GM18909 (cell line): ENCODE measurements at regions not wholly inside any gene's neighbourhood (a gene's known extent, or its start where the extent isn't known, plus 50 kb on each side); places are given as distances from the start of the nearest gene placed in this dataset.
"Not testable (repeated sequence)": the region's sequence is repeated elsewhere in the genome, so short reads cannot be mapped to it uniquely, and the experiment has no call there.

ENCODE experiments used
- ATAC-seq: cut with Tn5 transposase; IDR thresholded peaks from one replicate; pipeline ENCODE4 v1.9.1; 2021; ENCODE audit warnings: mild to moderate bottlenecking; ENCODE audit not compliant: unreplicated experiment, poor library complexity

DNA sequence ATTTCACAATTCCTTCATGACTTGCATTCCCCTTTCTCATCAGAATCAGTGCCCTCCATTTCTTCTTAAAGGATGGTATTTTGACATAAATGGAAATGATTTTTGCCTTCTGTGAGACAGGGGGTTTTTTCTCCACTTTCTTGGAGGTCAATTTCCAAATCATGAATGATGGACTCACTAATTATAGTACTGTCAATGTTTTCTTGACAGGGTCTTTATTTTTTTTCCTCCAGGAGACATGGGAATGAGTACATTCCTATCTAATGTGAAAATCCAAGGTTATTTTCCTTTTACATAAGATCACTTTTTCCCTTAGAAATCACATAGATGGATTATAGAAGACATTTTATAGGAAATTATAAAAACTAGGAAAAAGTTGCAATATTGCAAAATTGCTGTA, 141.7 kb downstream of the SPATA31A6 start:
- ATAC-seq, result not testable (repeated sequence)

DNA sequence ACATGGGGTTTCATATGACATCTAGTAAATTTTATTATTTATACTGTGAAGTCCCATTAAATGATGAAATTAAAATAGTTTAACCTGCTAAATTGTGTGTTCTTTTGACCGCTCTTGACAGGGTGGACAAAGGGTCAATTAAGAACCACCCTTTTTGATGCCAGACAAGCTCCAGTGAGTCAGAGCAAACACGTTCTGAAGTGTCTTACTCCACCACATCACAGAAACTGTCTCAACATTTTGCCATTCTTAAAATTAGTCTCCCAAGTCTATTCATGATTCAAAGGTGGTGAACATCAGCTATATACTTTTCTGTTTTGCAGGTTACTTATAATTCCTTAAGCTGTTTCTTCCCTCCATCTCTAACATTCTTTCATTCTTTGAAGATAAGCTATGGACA, 142.1 kb downstream of the SPATA31A6 start:
- ATAC-seq, result not testable (repeated sequence)

- ATAC-seq, result not testable (repeated sequence)
Observed at GRCh38 chr9:42326482-42326881, 143.0 kb downstream of the SPATA31A6 start.

- not testable (repeated sequence) for ATAC-seq
Observed at GRCh38 chr9:42335342-42335741, 151.9 kb downstream of the SPATA31A6 start.

DNA sequence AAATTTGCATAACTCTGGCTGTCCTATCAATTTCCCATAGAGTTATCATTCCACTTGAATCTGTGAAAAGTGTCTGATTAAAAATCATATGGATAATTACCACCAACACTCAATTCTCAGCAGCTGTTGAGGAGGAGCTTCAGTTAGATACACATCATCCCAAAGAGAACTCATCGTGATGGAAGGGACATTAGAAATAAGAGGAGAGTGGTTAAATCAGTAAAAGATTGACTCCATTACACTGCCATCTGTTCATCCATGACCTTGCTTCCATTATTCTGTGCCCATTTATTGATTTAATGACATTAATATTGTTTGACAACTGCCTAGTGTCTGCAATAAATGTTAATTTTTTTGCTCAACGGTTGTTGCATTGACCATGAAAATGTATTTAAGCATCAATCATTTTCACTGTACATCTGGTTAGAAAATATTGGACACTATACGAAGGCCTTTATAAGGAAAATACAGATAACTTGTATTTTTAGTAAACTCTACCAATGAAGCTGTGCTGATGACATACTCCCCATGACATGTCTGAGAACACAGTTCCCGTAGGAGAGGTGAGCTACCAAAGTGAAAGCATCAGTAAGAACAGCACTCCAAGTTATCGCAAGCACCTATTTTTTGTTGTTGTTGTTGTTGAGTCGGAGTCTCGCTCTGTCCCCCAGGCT, 152.7 kb downstream of the SPATA31A6 start:
- not testable (repeated sequence) for ATAC-seq

- not testable (repeated sequence) for ATAC-seq
Observed at GRCh38 chr9:42338275-42338674, 154.8 kb downstream of the SPATA31A6 start.

- not testable (repeated sequence) for ATAC-seq
Observed at GRCh38 chr9:42339671-42340434, 156.4 kb downstream of the SPATA31A6 start.

DNA sequence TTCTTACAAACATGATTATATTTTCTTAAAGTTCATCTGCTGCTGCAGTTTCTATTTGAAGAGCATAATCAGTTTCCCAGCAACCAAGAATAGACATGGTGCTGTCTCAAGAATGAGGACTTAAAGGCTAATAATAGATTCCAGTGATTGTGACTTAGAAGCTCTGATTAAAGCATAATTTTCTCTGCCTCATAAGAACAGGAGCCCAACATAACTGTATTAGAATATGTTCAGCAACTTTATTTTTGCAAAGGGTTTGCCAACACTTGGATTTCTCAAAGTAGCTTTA, 156.9 kb downstream of the SPATA31A6 start:
- ATAC-seq, result not testable (repeated sequence)

DNA sequence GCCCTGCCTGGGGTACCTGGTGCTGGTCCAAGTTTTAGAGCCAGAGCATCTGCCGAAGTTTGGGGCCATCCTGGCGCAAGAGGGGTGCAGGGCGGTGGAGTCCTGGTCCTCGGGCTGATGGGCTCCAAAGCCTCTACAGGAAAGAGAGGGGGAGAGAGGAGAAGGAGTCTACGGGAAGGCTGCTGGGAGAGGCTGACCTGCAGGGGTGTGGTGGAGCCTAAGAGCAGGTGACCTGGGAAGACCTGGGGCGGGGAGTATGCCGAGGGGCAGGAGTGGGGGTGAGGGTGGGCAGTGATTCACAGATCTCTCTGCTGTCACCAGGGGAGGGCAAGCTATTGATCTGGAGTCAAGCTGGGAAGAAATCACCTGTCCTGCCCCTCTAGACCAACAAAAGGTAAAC, 158.4 kb downstream of the SPATA31A6 start:
- not testable (repeated sequence) for ATAC-seq

- not testable (repeated sequence) for ATAC-seq
Observed at GRCh38 chr9:42342297-42342696, 158.8 kb downstream of the SPATA31A6 start.

GRCh38 chr9:42344508-42344907, 161.0 kb downstream of the SPATA31A6 start:
- ATAC-seq, result not testable (repeated sequence)

GRCh38 chr9:42346916-42347315, 163.5 kb downstream of the SPATA31A6 start:
- ATAC-seq, result not testable (repeated sequence)

DNA sequence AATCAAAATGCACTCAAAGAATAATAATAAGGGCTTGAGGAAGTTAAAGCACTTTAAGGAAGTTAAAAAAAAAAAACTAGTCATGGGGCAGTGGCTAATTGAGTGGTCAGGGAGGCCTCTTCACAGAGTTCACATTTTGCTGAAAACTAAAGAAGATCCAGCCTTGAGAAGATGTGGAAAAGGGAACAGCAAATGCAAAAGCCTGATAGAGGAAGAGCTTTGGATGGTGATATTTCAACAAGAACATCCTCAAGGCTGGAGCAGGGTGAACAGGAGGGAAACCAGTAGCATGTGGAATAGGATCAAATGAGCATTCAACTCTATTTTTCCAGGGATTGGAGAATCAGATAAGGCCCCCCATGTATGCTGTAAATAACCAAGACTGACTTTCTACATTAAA, 165.7 kb downstream of the SPATA31A6 start:
- not testable (repeated sequence) for ATAC-seq

DNA sequence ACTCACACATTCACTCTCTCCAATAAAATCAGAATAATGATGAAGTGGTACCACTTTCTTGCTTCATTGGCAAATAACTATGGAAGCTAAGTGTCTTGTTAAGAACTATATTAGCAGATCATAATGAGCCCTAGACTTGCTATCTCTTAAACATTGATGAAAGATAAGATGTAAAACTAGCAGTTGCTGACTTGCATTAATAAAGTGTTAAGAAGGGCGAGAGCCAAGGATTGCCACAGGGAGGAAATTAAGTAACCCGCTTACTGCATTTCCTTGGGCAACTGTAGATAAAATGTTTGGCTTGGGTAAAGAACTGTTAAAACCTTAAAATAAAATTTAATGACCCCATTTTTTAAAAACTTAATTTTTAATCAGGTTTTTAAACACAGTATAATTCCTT, 167.0 kb downstream of the SPATA31A6 start:
- not testable (repeated sequence) for ATAC-seq

DNA sequence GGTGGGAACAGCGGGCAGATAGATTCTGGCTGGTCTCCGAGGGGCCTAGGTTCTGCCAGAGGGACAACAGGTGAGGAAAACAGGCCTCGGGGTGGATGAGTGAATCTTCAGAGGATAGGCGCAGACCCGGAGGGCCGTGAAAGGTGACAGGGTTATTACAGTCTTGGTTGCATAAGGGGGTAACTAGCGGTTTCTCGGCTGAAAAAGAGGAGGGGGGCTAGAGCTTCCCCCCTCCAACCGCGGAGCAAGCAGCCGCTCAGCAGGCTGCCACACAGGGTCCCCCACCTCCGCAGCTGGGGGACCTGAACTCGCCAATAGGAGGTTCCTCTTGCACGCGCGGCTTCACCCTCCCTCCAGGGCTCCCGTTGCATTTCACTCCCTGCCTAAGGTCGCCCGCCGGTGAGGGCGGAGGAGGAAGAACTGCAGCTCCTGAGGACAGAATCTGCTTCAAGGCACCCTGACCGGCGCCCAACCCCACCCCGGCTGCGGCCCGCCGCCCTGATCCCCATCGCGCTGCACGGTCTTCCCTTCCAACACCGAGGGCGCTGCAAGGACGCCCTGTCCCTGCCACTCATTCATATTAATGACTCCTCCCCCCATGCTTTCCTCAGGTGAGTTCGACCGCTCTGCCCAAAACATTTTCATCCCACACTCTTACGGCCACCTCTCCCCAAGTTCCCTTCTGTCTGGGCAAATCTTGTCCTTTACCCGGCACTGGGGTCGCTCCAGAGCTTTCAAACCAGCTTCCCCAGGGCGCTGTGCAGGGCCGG, 174.3 kb downstream of the SPATA31A6 start:
- not testable (repeated sequence) for ATAC-seq

- ATAC-seq, result not testable (repeated sequence)
Observed at GRCh38 chr9:42358626-42359247, 175.3 kb downstream of the SPATA31A6 start.

GRCh38 chr9:42364410-42365243, 181.2 kb downstream of the SPATA31A6 start:
- peak; percentile 36 for ATAC-seq

DNA sequence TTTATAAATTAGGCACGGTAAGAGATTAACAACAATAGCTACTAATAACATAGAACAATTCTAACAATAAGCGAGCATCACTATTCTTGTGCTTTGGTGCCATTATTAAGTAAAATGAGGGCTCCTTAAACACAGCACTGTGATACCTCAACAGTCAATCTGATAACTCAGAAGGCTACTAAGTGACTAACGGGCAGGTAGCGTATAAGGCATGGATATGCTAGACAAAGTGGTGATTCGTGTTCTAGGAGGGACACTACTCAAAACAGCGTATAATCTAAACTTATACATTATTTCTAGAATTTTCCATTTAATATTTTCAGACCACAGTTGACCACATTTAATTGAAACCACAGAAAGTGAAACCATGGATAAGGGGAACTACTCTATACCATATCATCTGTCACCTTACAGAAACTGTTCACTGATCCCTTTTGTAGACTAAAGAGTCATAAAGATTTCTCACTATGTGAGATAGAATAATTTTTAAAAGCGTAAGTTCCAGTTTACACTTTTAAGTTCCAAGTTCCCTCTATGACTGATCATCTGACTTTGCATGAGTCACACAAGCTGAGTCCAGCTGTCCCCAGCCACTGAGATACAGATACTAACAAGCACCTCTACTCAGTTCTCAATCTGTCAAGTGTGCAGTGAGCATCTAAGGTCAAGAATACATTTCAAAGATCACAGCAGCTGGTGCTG, 181.9 kb downstream of the SPATA31A6 start:
- peak; percentile 84 for ATAC-seq

DNA sequence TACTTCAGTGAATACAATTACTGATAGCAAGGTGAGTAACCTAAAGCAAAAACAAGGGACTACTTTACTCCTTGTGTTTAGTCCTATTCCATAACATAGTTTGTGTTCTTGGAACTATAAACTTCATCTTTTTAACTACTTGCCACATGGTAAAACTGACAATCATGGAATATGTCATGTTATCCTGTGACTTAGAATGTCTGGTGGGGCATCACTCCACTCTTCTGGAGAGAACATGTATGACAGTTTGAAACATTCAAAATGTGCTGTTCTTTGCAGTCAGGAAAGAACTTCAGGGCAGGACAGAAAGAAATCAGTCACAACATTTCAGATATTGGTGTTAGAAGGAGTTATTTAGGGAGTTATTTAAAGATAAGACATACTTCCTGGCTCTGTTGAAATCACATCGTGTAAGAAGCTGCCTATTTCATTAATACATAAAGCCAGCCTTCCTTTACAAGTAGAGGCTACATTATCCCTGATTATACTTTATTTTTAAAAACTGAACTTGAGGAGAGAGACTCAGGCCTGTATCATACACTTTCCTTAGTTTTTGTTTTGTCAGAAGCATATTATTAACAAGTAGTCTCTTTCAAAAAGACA, 184.9 kb downstream of the SPATA31A6 start:
- not testable (repeated sequence) for ATAC-seq
